Cardiac muscle cell (in vitro differentiated cells and primary cell): ENCODE measurements at regions not wholly inside any gene's neighbourhood (a gene's known extent, or its start where the extent isn't known, plus 50 kb on each side); places are given as distances from the start of the nearest gene placed in this dataset.

Experiments
- DNase-seq, 2 donors: peaks; one replicate each; pipeline versions ENCODE4 v3.0.0 to v3.0.0-alpha.2; 2010 to 2017; ENCODE audit warnings: low read depth in 1 of 2, low spot score in 1 of 2
- H3K27ac ChIP-seq: fragments of 200-600 bp; sonication (generic); 2 replicates; pipeline ENCODE4 v1.5.1; 2016
- H3K27me3 ChIP-seq: fragments of 200-600 bp; sonication (generic); 2 replicates; pipeline ENCODE4 v1.6.0; 2016; ENCODE audit warnings: control low read depth
- H3K36me3 ChIP-seq: fragments of 200-600 bp; sonication (generic); 2 replicates; pipeline ENCODE4 v1.5.1; 2016; ENCODE audit warnings: control low read depth
- H3K4me1 ChIP-seq: fragments of 200-600 bp; sonication (generic); 2 replicates; pipeline ENCODE4 v1.8.1; 2017; ENCODE audit warnings: low read depth, mild to moderate bottlenecking, mixed run types
- H3K4me3 ChIP-seq: fragments of 200-600 bp; sonication (generic); 2 replicates; pipeline ENCODE4 v1.5.1; 2016; ENCODE audit warnings: mild to moderate bottlenecking
- H3K9me3 ChIP-seq: fragments of 200-600 bp; sonication (generic); 2 replicates; pipeline ENCODE4 v1.5.1; 2017; ENCODE audit warnings: low read depth, mild to moderate bottlenecking, control low read depth
- TF ChIP-seq, protein P1 (sequence below): IDR thresholded peaks from 2 replicates; pipeline ENCODE4 v1.5.1; 2012; ENCODE audit warnings: low read depth, mild to moderate bottlenecking, low read length

DNA sequence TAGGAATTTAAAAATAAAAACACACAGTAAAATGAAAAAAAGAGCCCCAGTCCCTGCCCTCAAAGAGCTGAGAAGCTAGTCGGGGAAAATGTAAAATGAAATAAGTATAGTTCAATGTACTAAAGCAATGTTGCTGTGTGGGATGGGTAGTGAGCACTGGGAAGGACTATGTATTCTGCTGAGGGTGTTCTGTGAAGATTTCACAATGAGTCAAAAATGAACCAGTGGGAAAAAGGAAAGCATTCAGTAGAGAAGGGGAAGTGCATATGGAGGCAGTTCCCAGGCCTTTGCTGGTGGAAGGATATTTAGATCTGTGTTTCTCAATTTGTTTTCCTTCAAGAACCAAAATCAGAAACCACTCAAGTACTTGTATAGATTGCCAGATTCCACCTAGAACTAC, 1094.7 kb upstream of the KLHL29 start:
- Histone ChIP-seq H3K4me1 (no peaks in the 10 kb centered on the region), H3K27ac (no peak overlapping the region), H3K36me3 (no peaks in the 10 kb centered on the region), H3K4me3 (no peak overlapping the region), H3K27me3 (no peaks in the 10 kb centered on the region), H3K9me3 (no peaks in the 10 kb centered on the region)
- TF ChIP-seq, protein P1, sequence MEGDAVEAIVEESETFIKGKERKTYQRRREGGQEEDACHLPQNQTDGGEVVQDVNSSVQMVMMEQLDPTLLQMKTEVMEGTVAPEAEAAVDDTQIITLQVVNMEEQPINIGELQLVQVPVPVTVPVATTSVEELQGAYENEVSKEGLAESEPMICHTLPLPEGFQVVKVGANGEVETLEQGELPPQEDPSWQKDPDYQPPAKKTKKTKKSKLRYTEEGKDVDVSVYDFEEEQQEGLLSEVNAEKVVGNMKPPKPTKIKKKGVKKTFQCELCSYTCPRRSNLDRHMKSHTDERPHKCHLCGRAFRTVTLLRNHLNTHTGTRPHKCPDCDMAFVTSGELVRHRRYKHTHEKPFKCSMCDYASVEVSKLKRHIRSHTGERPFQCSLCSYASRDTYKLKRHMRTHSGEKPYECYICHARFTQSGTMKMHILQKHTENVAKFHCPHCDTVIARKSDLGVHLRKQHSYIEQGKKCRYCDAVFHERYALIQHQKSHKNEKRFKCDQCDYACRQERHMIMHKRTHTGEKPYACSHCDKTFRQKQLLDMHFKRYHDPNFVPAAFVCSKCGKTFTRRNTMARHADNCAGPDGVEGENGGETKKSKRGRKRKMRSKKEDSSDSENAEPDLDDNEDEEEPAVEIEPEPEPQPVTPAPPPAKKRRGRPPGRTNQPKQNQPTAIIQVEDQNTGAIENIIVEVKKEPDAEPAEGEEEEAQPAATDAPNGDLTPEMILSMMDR = no peak
- no peak for DNase-seq

DNA sequence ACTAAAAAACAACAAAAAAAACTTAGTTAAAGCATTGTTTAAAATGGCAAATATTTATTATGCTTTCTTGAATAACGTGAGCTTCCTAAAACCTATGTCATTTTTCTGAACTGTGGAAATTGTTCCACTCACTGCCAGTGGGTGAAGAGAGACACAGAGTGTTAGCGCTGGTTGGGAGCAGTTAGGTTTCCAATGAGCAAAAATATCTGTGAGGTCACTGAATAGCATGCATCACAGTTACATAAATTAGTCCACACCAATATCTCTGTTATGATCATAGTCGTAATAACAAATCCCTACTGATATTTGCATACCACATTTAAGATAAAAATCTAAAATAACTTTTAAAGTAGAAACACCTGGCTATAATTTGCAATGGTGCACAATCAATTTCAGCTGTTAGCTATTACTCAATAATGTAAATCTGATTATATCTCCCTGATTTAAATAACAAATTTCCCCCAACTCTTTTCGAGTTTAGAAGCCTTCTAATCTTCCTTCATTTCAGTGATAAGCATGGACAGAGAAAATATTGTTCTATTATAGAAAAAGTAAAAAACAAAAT, 1094.0 kb upstream of the KLHL29 start:
- H3K4me3 ChIP-seq = no peak overlapping the region
- H3K4me1 ChIP-seq = no peaks in the 10 kb centered on the region
- no peaks in the 10 kb centered on the region for H3K9me3 ChIP-seq
- no peaks in the 10 kb centered on the region for H3K36me3 ChIP-seq
- no peaks in the 10 kb centered on the region for H3K27me3 ChIP-seq
- no peak for DNase-seq
- no peak overlapping the region for H3K27ac ChIP-seq
- TF ChIP-seq, protein P1 = no peak

DNA sequence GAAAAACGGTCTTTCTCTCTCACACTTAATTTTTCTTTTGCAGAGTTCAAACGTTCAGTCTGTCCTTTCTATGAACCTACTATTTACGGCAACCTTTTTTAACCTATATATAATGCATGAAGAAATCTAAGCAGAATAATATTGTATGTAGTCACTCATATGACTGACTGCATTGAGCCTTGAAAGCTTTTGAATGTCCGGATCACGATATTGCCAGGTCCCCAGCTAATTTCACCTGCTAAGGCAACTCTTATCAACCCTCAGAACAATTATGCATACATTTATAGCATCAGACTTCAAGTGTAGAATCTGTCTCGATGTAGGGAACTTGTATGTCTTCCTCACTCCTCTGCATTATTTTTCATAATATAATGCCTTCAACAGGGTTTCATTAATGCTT, 1083.8 kb upstream of the KLHL29 start:
- Histone ChIP-seq H3K4me1 (no peaks in the 10 kb centered on the region), H3K27me3 (no peaks in the 10 kb centered on the region), H3K36me3 (no peaks in the 10 kb centered on the region), H3K4me3 (no peak overlapping the region), H3K27ac (no peak overlapping the region), H3K9me3 (no peaks in the 10 kb centered on the region)
- TF ChIP-seq, protein P1 = no peak
- DNase-seq = no peak

DNA sequence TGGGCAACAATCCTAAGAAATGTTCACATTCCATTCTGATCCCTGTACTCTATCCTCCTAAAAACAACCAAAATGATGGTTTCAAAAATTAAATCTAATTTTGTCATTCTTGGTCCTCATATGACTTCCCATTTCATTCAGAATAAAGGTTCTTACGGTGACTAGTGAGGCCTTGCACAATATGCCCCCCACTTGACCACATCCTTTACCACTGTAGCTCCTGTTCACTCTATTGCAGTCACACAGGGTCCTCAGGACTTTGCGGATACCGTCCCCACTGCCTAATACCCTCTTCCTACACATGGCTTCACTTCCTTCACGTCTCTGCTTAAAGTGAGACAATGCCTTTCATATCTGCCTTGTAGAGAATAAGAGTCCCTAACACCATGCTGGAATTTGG, 1058.7 kb upstream of the KLHL29 start:
- Histone ChIP-seq H3K4me3 (no peak overlapping the region), H3K9me3 (no peaks in the 10 kb centered on the region), H3K4me1 (no peaks in the 10 kb centered on the region), H3K27me3 (no peaks in the 10 kb centered on the region), H3K36me3 (no peaks in the 10 kb centered on the region), H3K27ac (no peak overlapping the region)
- DNase-seq = no peak
- TF ChIP-seq, protein P1 = no peak

DNA sequence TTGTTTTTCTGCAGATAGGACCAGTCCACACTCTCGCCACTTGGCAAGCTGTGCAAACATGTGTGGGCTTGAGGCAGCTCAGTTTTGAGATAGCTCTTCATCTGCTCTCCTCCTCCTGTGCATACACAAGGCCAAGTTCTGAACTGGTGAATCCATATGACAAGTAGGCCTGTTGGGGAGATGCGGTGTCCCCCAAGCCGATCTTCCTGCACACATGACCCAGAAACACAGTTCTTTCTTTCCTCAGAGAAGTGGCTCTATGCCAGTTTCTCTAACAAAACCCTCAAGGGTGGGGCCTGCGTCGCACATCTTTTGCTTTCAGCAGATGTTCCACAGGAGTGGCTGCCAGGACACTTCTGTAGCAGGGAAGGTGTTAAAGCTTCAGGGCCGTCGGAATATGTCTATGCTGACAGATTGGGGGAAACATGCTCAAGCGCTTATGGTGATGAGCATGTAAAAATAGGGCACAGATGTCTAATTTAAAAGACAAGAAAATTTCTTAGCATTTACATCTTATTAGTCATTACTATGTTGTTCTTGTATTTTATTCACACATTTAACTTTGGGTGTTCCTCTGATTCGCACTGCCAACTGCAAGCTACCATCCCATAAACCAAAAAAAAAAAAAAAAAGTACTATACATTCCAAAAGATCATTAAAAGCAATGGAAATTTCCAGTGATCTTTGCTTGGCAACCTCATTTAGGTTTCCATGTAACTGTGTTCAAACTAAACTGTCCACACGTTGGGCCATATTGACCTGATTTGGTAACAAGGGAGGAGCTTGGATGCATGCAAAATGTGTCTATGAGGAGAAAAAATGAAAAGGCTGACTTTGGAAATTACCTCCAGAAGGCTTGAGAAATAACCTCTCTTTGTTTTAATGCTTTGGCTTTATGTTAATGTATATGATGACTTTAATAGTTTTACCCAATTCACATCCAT, 1055.5 kb upstream of the KLHL29 start:
- no peak overlapping the region for H3K4me3 ChIP-seq
- TF ChIP-seq, protein P1 = no peak
- H3K27me3 ChIP-seq = no peaks in the 10 kb centered on the region
- no peak overlapping the region for H3K27ac ChIP-seq
- H3K4me1 ChIP-seq = no peaks in the 10 kb centered on the region
- H3K9me3 ChIP-seq = no peaks in the 10 kb centered on the region
- H3K36me3 ChIP-seq = no peaks in the 10 kb centered on the region
- DNase-seq = peak in 1 of 2 donors; percentile 9
